Keratinocyte (primary cell): ENCODE measurements at regions not wholly inside any gene's neighbourhood (a gene's known extent, or its start where the extent isn't known, plus 50 kb on each side); places are given as distances from the start of the nearest gene placed in this dataset.
"Not testable (repeated sequence)": the region's sequence is repeated elsewhere in the genome, so short reads cannot be mapped to it uniquely, and the experiment has no call there.

Experiments used
- CTCF ChIP-seq, 3 experiments: IDR thresholded peaks in 1 of 3; conservative IDR thresholded peaks in 1 of 3; optimal IDR thresholded peaks in 1 of 3; 2 replicates in 2 of 3; 3 replicates in 1 of 3; pipeline versions ENCODE3 to v1.5.1; 2011; ENCODE audit warnings: low read length in 3 of 3, mild to moderate bottlenecking in 3 of 3, moderate library complexity in 2 of 3, control low read depth in 1 of 3, inconsistent platforms in 1 of 3; ENCODE audit not compliant: insufficient read depth in 2 of 3; ENCODE audit errors: extremely low read depth in 1 of 3
- EZH2 ChIP-seq: IDR thresholded peaks from one replicate; pipeline ENCODE4 v1.6.1; 2012; ENCODE audit warnings: inconsistent platforms, mild to moderate bottlenecking, low read length, moderate library complexity

DNA sequence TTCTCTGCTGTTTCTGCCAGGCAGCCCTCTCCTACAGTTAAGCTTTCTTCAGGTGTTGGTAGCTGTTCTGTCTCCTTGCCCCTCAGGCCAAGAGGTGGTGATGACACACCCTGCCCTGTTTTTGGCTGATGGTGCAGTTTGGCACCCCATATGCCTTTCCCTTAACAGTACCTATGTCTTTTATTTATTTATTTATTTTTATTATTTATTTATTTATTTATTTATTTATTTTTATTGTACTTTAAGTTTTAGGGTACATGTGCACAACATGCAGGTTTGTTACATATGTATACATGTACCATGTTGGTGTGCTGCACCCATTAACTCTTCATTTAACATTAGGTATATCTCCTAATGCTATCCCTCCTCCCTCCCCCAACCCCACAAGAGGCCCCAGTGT, 555.8 kb upstream of the NBEA start:
- TF ChIP-seq CTCF (optimal IDR thresholded peaks at IDR 0.05 in 1 of 3, IDR thresholded peaks at IDR 0.05 in 1 of 3, conservative IDR thresholded peaks at IDR 0.05 in 1 of 3; ENCODE audit: extremely low read depth in 1 of 3, insufficient read depth in 2 of 3, low read length in 3 of 3); EZH2: not testable (repeated sequence)
